ENCODE measurements at regions not wholly inside any gene's neighbourhood (a gene's known extent, or its start where the extent isn't known, plus 50 kb on each side); places are given as distances from the start of the nearest gene placed in this dataset.

DNA sequence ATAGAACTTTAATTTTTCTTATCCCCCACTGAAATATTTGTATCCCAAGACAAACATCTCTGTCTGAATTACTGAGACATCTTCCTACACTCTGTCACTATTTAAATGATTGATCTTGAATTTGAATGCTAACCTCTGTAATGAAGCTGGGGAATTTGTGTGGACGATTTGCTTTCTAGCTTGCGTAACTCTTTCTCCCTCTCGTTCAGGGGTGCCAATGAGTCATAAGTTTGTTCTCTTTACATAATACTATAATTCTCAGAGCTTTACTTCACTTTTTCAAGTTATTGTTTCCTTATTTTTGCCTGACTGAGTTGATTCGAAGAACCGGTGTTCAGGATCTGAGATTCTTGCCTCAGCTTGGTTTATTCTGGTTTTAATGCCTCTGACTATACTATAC lies 783.3 kb upstream of the CADM2 start:
- no peak for TF ChIP-seq POLR2AphosphoS5 (IDR thresholded peaks at IDR 0.05; ENCODE audit: low read depth, low read length)
- TF ChIP-seq POLR2A (IDR thresholded peaks at IDR 0.05; ENCODE audit: low read depth, low read length) = no peak

All from GM12892 (cell line).